HuH-7.5 (cell line): ENCODE measurements at regions not wholly inside any gene's neighbourhood (a gene's known extent, or its start where the extent isn't known, plus 50 kb on each side); places are given as distances from the start of the nearest gene placed in this dataset.
A peak's percentile ranks its signal among the peaks of the same experiment; 100 is the strongest.

Experiments used
- DNase-seq: peaks from one replicate; pipeline ENCODE4 v3.0.0; 2011; ENCODE audit warnings: low spot score

DNA sequence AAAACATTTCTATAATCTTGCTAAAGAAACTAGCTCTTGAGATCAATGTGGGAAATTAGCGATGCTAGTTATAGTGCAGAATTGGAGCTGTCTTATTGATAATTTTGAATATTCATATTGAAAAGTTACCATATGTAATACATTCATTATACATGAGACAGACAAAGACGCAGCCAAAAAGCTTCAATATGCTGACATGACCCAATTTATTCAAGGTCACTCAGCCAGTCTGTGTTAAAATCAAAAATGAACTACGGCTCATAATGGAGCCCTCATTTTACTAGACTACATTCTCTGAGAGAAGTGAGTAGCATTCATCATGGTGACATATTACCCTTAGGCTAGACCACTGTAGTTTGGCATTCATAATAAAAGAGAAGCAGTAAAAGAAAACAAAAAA, 107.3 kb upstream of the GABRG2 start:
- no peak for DNase-seq

DNA sequence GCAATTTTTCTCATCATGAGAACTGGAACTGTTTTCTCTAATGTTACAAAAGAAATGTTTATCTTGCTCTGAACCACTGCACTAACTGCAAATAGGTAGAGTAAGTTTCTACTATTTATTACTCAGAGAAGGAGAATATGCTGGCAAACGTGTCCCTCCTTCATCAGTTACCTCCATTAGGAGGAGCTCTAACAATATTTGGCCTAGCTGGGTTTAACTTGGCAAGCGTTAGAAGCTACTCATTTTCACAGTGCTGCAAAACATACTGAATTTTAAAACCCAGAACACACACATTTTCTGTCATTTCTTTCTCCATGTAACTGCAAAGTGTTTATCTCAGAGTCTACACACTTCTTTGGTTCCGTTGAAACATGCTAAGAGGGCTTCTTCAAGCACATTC, 101.0 kb upstream of the GABRG2 start:
- DNase-seq = peak; percentile 7

DNA sequence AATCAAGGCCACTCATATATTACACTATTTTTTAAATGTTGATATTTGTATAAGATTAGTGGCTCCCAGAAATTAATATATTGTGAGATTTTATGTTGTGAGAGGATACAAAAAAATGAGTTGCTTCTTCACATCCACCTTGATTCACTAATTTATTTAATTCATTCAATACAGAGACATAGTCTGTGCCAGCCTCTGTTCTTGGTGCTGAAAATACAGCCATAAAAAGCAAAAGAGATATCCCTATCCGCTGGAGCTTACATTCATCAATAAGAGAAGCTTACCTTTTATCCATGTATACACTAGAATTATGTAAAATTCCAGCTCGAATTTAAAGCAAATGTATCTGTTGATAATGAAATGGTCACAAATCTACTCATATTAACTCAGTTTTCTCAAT, 92.2 kb upstream of the GABRG2 start:
- DNase-seq = no peak

DNA sequence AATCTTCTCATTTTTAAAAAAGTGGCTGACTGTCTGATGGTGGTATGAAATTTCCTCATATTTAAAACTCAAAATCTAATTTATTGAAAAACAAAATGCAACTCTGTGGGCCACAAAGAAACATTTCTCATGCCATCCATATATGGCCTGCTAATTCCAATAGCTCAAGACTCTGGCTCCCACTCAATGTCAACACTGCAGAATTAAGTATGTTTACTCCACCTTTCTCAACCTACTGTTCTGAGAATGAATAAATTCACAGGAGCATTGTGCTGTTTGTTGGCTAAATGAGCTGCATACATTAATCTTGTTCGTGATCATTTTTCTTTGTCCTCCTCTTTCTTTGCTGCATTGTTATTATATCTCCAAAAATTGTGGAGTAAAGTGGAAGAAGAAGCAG, 79.5 kb upstream of the GABRG2 start:
- DNase-seq = no peak
